ENCODE measurements at regions not wholly inside any gene's neighbourhood (a gene's known extent, or its start where the extent isn't known, plus 50 kb on each side); places are given as distances from the start of the nearest gene placed in this dataset.

- POLR2A ChIA-PET, result interaction anchor here (0.6 kb wide), 1 partner anchor 572 kb away, joined by 3 read pairs; no protein-coding TSS in a partner anchor
Observed at GRCh38 chr14:57061009-57061711, 207.5 kb downstream of the EXOC5 start.

More at GRCh38 chr14:57061009-57061711, 207.5 kb downstream of the EXOC5 start:
- intact Hi-C loops (cut with micrococcal nuclease; ENCODE audit: unreplicated experiment) (loop anchor here (10.0 kb wide), 3 partner anchors 254 to 566 kb away; no protein-coding TSS in a partner anchor), in situ Hi-C loops (cut with HindIII; ENCODE audit: low pct_unique_long_range_greater_than_20kb, low sequenced_read_pairs) (no loop called here)
- no peaks in the 10 kb centered on the region; the same call in 1 of the 2 replicates for H3K36me3 ChIP-seq (ENCODE audit: control insufficient read depth, insufficient read depth, low read length)
- no peaks in the 10 kb centered on the region for H3K4me1 ChIP-seq (ENCODE audit: control insufficient read depth, insufficient read depth, low read length)
- no peak overlapping the region for H3K27ac ChIP-seq (ENCODE audit: low read length)
- CTCF ChIA-PET, result no interaction called here
- BruUV-seq (replicated peaks), result no TSS peak
- no peak overlapping the region for H3K4me3 ChIP-seq (ENCODE audit: low read depth in 2 of 2, low read length in 2 of 2)
- DNase-seq (ENCODE audit: low read depth, low spot score), result no peak
- TF ChIP-seq POLR2AphosphoS5 (IDR thresholded peaks at IDR 0.05; ENCODE audit: low read depth, low read length) (no peak), TCF7L2 (IDR thresholded peaks at IDR 0.05; ENCODE audit: low read depth, low read length) (no peak), CTCF (IDR thresholded peaks at IDR 0.05) (no peak), SIN3A (IDR thresholded peaks at IDR 0.05; ENCODE audit: borderline replicate concordance, insufficient read depth, low read depth, low read length) (no peak), REST (IDR thresholded peaks at IDR 0.05; ENCODE audit: insufficient read depth in 1 of 2, low read depth in 2 of 2, low read length in 1 of 2) (no peak)
- H3K27me3 ChIP-seq (ENCODE audit: control insufficient read depth, insufficient read depth, low read length), result no peaks in the 10 kb centered on the region
- H3K9me3 ChIP-seq (ENCODE audit: control insufficient read depth, insufficient read depth, low read depth, low read length), result no peaks in the 10 kb centered on the region
- ATAC-seq, result no peak
